Liver (tissue), 7 donors: ENCODE measurements at regions not wholly inside any gene's neighbourhood (a gene's known extent, or its start where the extent isn't known, plus 50 kb on each side); places are given as distances from the start of the nearest gene placed in this dataset.

Experiments used
- DNase-seq: peaks from one replicate; pipeline ENCODE4 v3.0.0-alpha.2; 2017; ENCODE audit warnings: low spot score
- H3K27ac ChIP-seq, 2 donors: one replicate each; pipeline ENCODE4 v1.7.0; 2013; ENCODE audit warnings: inconsistent platforms in 2 of 2, low read length in 2 of 2, control low read depth in 1 of 2, low read depth in 1 of 2, mild to moderate bottlenecking in 1 of 2
- H3K27me3 ChIP-seq, 4 donors: one replicate each; pipeline versions ENCODE4 v1.6.1 to v1.7.0; 2013; ENCODE audit warnings: low read length in 3 of 4, inconsistent platforms in 1 of 4, mild to moderate bottlenecking in 1 of 4, moderate library complexity in 1 of 4; ENCODE audit not compliant: control insufficient read depth in 4 of 4, insufficient read depth in 4 of 4
- H3K36me3 ChIP-seq, 4 donors: one replicate each; pipeline versions ENCODE4 v1.6.1 to v1.7.0; 2013; ENCODE audit warnings: low read length in 3 of 4, mild to moderate bottlenecking in 3 of 4, low read depth in 1 of 4, moderate library complexity in 1 of 4; ENCODE audit not compliant: control insufficient read depth in 4 of 4, insufficient read depth in 3 of 4
- H3K4me1 ChIP-seq, 4 donors: one replicate each; pipeline versions ENCODE4 v1.6.1 to v1.7.0; 2013; ENCODE audit warnings: low read length in 3 of 4, mild to moderate bottlenecking in 3 of 4, moderate library complexity in 1 of 4; ENCODE audit not compliant: control insufficient read depth in 4 of 4, insufficient read depth in 4 of 4
- H3K4me3 ChIP-seq, 3 donors: one replicate each; pipeline versions ENCODE4 v1.6.1 to v1.7.0; 2013; ENCODE audit warnings: low read length in 3 of 3, control low read depth in 1 of 3, low read depth in 1 of 3, mild to moderate bottlenecking in 1 of 3
- H3K9ac ChIP-seq, 2 donors: one replicate each; pipeline ENCODE4 v1.7.0; 2013; ENCODE audit warnings: low read length in 2 of 2, mild to moderate bottlenecking in 2 of 2, moderate library complexity in 2 of 2, control low read depth in 1 of 2, low read depth in 1 of 2
- H3K9me3 ChIP-seq, 4 donors: one replicate each; pipeline versions ENCODE4 v1.6.1 to v1.7.0; 2013; ENCODE audit warnings: low read length in 3 of 4; ENCODE audit not compliant: control insufficient read depth in 4 of 4
- FOXA2 ChIP-seq: IDR thresholded peaks from 2 replicates; pipeline ENCODE4 v1.6.1; 2016; ENCODE audit warnings: antibody characterized with exemption
- GABPA ChIP-seq, 2 donors: IDR thresholded peaks in 1 of 2; conservative IDR thresholded peaks in 1 of 2; 2 replicates each; pipeline ENCODE4 v1.6.1; 2016; ENCODE audit warnings: antibody characterized with exemption in 2 of 2, mild to moderate bottlenecking in 1 of 2, moderate library complexity in 1 of 2
- HNF4A ChIP-seq, 2 donors: conservative IDR thresholded peaks; 2 replicates each; pipeline ENCODE4 v1.6.1; 2016; ENCODE audit warnings: antibody characterized with exemption in 2 of 2, mild to moderate bottlenecking in 2 of 2
- HNF4G ChIP-seq: IDR thresholded peaks from 2 replicates; pipeline ENCODE4 v1.6.1; 2016; ENCODE audit warnings: antibody characterized with exemption
- JUND ChIP-seq, 2 donors: IDR thresholded peaks; 2 replicates each; pipeline ENCODE4 v1.6.1; 2016; ENCODE audit warnings: antibody characterized with exemption in 2 of 2
- MAX ChIP-seq: IDR thresholded peaks from 2 replicates; pipeline ENCODE4 v1.6.1; 2016; ENCODE audit warnings: antibody characterized with exemption
- NR2F2 ChIP-seq: IDR thresholded peaks from 2 replicates; pipeline ENCODE4 v1.6.1; 2016; ENCODE audit warnings: antibody characterized with exemption
- RAD21 ChIP-seq, 2 donors: IDR thresholded peaks; 2 replicates each; pipeline ENCODE4 v1.6.1; 2016; ENCODE audit warnings: antibody characterized with exemption in 2 of 2, mild to moderate bottlenecking in 2 of 2
- RXRA ChIP-seq, 2 donors: IDR thresholded peaks; 2 replicates each; pipeline ENCODE4 v1.6.1; 2017 to 2018; ENCODE audit warnings: antibody characterized with exemption in 2 of 2, mild to moderate bottlenecking in 1 of 2
- YY1 ChIP-seq: IDR thresholded peaks from 2 replicates; pipeline ENCODE4 v1.6.1; 2016; ENCODE audit warnings: antibody characterized with exemption, mild to moderate bottlenecking
- WGBS: extraction: QIAGEN DNeasy Blood & Tissue Kit; methylation state at CpG from one replicate; pipeline ENCODE4 v1.1.7; 2013; 5-methylcytosine and 5-hydroxymethylcytosine counted together
- TF ChIP-seq, protein P1 (sequence below): IDR thresholded peaks from 2 replicates; pipeline ENCODE4 v1.6.1; 2016; ENCODE audit warnings: antibody characterized with exemption
- TF ChIP-seq, protein P2 (sequence below): IDR thresholded peaks from 2 replicates; pipeline ENCODE4 v1.6.1; 2016; ENCODE audit warnings: antibody characterized with exemption
- TF ChIP-seq, protein P3 (sequence below): IDR thresholded peaks from 2 replicates; pipeline ENCODE4 v1.6.1; 2016; ENCODE audit warnings: antibody characterized with exemption, mild to moderate bottlenecking
- donor health status: healthy.
- donor health status: healthy.
- donor health status: healthy.
- donor health status: healthy.

GRCh38 chr7:89775459-89775858 lies 378.8 kb upstream of the STEAP1 start (continued):
- no peak for TF ChIP-seq NR2F2

- Histone ChIP-seq H3K27me3 (no peaks in the 10 kb centered on the region), H3K9ac (no peak overlapping the region), H3K9me3 (peaks cover 0 to 3% (median 0%) of the 10 kb centered on the region in 4 donors), H3K27ac (no peak overlapping the region), H3K36me3 (no peaks in the 10 kb centered on the region), H3K4me1 (no peaks in the 10 kb centered on the region), H3K4me3 (no peak overlapping the region)
- WGBS: 91% methylated on average over 2 of the region's 2 CpGs
- TF ChIP-seq, protein P1, sequence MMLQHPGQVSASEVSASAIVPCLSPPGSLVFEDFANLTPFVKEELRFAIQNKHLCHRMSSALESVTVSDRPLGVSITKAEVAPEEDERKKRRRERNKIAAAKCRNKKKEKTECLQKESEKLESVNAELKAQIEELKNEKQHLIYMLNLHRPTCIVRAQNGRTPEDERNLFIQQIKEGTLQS: no peak
- TF ChIP-seq, protein P2, sequence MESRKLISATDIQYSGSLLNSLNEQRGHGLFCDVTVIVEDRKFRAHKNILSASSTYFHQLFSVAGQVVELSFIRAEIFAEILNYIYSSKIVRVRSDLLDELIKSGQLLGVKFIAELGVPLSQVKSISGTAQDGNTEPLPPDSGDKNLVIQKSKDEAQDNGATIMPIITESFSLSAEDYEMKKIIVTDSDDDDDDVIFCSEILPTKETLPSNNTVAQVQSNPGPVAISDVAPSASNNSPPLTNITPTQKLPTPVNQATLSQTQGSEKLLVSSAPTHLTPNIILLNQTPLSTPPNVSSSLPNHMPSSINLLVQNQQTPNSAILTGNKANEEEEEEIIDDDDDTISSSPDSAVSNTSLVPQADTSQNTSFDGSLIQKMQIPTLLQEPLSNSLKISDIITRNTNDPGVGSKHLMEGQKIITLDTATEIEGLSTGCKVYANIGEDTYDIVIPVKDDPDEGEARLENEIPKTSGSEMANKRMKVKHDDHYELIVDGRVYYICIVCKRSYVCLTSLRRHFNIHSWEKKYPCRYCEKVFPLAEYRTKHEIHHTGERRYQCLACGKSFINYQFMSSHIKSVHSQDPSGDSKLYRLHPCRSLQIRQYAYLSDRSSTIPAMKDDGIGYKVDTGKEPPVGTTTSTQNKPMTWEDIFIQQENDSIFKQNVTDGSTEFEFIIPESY: no peak
- no peak for TF ChIP-seq GABPA (IDR thresholded peaks at IDR 0.05 in 1 of 2, conservative IDR thresholded peaks at IDR 0.05 in 1 of 2)
- DNase-seq: no peak
Measured at GRCh38 chr7:89776980-89777379, 377.3 kb upstream of the STEAP1 start.

GRCh38 chr7:89777499-89777898 lies 376.8 kb upstream of the STEAP1 start:
- DNase-seq: no peak
- Histone ChIP-seq H3K9me3 (peaks cover 0 to 3% (median 0%) of the 10 kb centered on the region in 4 donors), H3K9ac (no peak overlapping the region), H3K27me3 (no peaks in the 10 kb centered on the region), H3K4me1 (no peaks in the 10 kb centered on the region), H3K36me3 (no peaks in the 10 kb centered on the region), H3K27ac (no peak overlapping the region), H3K4me3 (no peak overlapping the region)
- TF ChIP-seq NR2F2 (no peak), JUND (IDR thresholded peaks at IDR 0.05) (no peak), RXRA (IDR thresholded peaks at IDR 0.05) (no peak), FOXA2 (no peak), YY1 (no peak), MAX (no peak), HNF4A (conservative IDR thresholded peaks at IDR 0.05) (no peak)

DNA sequence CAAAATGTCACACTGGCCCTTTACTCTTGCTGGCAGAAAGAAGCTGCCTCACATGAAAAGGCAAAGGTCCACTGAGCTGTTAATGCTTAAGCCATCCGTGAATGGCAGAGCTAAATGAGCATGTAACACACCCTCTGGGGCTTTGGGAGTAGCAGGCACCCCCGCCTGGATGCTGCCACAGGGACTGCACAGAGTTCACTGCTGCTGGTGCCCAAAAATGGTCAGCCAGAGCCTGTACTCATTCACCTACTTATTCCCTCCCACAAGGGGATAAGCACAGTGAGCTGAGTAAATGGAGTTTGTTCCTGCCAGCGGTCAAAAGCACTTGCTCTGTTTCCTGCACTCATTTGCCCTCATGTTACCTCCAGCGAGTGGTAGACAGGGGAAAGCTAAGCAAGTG lies 374.0 kb upstream of the STEAP1 start:
- H3K9ac ChIP-seq: no peak overlapping the region
- peaks cover 0 to 7% (median 0%) of the 10 kb centered on the region in 4 donors for H3K9me3 ChIP-seq
- H3K4me1 ChIP-seq: no peaks in the 10 kb centered on the region
- no peak overlapping the region for H3K4me3 ChIP-seq
- WGBS: 78% methylated on average over 4 of the region's 4 CpGs
- no peak overlapping the region for H3K27ac ChIP-seq
- no peaks in the 10 kb centered on the region for H3K36me3 ChIP-seq
- no peak for TF ChIP-seq GABPA (IDR thresholded peaks at IDR 0.05 in 1 of 2, conservative IDR thresholded peaks at IDR 0.05 in 1 of 2)
- H3K27me3 ChIP-seq: no peaks in the 10 kb centered on the region
- DNase-seq: no peak

DNA sequence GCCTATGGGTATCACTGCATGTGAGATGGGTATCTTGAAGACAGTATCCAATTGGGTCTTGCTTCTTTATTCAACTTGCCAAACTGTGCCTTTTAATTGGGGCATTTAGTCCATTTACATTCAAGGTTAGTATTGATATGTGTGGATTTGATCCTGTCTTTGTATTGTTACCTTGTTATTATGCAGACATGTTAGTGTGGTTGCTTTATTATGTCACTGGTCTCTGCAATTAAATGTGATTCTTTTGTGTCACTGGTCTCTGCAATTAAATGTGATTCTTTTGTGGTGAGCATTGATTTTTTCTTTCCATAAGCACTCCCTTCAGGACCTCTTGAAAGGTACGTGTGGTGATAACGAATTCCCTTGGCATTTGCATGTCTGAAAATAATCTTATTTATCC lies 357.8 kb upstream of the STEAP1 start:
- no peak for TF ChIP-seq RAD21 (IDR thresholded peaks at IDR 0.05)
- no peak for TF ChIP-seq HNF4G
- TF ChIP-seq, protein P1: no peak
- TF ChIP-seq, protein P3, sequence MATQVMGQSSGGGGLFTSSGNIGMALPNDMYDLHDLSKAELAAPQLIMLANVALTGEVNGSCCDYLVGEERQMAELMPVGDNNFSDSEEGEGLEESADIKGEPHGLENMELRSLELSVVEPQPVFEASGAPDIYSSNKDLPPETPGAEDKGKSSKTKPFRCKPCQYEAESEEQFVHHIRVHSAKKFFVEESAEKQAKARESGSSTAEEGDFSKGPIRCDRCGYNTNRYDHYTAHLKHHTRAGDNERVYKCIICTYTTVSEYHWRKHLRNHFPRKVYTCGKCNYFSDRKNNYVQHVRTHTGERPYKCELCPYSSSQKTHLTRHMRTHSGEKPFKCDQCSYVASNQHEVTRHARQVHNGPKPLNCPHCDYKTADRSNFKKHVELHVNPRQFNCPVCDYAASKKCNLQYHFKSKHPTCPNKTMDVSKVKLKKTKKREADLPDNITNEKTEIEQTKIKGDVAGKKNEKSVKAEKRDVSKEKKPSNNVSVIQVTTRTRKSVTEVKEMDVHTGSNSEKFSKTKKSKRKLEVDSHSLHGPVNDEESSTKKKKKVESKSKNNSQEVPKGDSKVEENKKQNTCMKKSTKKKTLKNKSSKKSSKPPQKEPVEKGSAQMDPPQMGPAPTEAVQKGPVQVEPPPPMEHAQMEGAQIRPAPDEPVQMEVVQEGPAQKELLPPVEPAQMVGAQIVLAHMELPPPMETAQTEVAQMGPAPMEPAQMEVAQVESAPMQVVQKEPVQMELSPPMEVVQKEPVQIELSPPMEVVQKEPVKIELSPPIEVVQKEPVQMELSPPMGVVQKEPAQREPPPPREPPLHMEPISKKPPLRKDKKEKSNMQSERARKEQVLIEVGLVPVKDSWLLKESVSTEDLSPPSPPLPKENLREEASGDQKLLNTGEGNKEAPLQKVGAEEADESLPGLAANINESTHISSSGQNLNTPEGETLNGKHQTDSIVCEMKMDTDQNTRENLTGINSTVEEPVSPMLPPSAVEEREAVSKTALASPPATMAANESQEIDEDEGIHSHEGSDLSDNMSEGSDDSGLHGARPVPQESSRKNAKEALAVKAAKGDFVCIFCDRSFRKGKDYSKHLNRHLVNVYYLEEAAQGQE: no peak
- TF ChIP-seq, protein P2: no peak
- peaks cover 0 to 6% (median 2%) of the 10 kb centered on the region in 4 donors for H3K9me3 ChIP-seq
- no peaks in the 10 kb centered on the region for H3K36me3 ChIP-seq
- H3K27ac ChIP-seq: no peak overlapping the region
- no peak overlapping the region for H3K4me3 ChIP-seq
- no peaks in the 10 kb centered on the region for H3K27me3 ChIP-seq
- WGBS: 88% methylated on average over 2 of the region's 2 CpGs
- no peaks in the 10 kb centered on the region for H3K4me1 ChIP-seq
- no peak for DNase-seq
- no peak overlapping the region for H3K9ac ChIP-seq
